DND-41 (cell line): ENCODE measurements at regions not wholly inside any gene's neighbourhood (a gene's known extent, or its start where the extent isn't known, plus 50 kb on each side); places are given as distances from the start of the nearest gene placed in this dataset.

Source experiments
- EZH2 ChIP-seq: IDR thresholded peaks from 3 replicates; pipeline ENCODE4 v1.6.1; 2012; ENCODE audit warnings: borderline replicate concordance, low read depth, mild to moderate bottlenecking, moderate library complexity, low read length, inconsistent platforms; ENCODE audit not compliant: severe bottlenecking
- TF ChIP-seq, protein P1 (sequence below): IDR thresholded peaks from 2 replicates; pipeline ENCODE4 v1.5.1; 2012; ENCODE audit warnings: borderline replicate concordance, low read length, moderate library complexity, mild to moderate bottlenecking; ENCODE audit not compliant: poor library complexity, severe bottlenecking; ENCODE audit errors: extremely low read depth

DNA sequence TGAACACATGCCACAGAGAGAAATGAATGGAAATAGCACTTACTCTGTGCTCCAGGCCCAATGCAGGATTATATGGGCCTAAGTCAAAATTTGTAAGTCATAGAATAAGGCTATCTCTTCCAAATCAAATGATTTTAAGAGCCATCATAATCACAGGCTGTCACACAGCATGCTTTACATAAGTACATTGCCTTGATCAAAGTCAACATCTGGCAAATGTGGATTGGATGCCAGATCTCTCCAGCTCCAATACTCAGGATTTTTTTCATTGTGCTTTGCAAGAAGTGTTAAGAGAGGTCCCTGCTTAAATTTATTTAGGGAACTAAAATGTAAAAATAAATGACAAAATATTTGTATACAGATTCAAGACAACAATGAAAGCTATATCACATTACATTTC is 299.9 kb downstream of the PRDM5 start:
- TF ChIP-seq, protein P1, sequence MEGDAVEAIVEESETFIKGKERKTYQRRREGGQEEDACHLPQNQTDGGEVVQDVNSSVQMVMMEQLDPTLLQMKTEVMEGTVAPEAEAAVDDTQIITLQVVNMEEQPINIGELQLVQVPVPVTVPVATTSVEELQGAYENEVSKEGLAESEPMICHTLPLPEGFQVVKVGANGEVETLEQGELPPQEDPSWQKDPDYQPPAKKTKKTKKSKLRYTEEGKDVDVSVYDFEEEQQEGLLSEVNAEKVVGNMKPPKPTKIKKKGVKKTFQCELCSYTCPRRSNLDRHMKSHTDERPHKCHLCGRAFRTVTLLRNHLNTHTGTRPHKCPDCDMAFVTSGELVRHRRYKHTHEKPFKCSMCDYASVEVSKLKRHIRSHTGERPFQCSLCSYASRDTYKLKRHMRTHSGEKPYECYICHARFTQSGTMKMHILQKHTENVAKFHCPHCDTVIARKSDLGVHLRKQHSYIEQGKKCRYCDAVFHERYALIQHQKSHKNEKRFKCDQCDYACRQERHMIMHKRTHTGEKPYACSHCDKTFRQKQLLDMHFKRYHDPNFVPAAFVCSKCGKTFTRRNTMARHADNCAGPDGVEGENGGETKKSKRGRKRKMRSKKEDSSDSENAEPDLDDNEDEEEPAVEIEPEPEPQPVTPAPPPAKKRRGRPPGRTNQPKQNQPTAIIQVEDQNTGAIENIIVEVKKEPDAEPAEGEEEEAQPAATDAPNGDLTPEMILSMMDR: no peak
- no peak for TF ChIP-seq EZH2
